GM12874 (cell line): ENCODE measurements at regions not wholly inside any gene's neighbourhood (a gene's known extent, or its start where the extent isn't known, plus 50 kb on each side); places are given as distances from the start of the nearest gene placed in this dataset.

ENCODE experiments used
- CTCF ChIP-seq: IDR thresholded peaks from 2 replicates; pipeline ENCODE4 v1.5.1; 2011; ENCODE audit warnings: low read depth, mild to moderate bottlenecking, control low read depth, low read length, moderate library complexity; ENCODE audit not compliant: insufficient read depth

- no peak for TF ChIP-seq CTCF
Measured at GRCh38 chr12:62044450-62045135, 215.6 kb upstream of the USP15 start.

- TF ChIP-seq CTCF: no peak
Measured at GRCh38 chr12:62045211-62045610, 215.0 kb upstream of the USP15 start.

GRCh38 chr12:62050785-62051184, 209.4 kb upstream of the USP15 start:
- no peak for TF ChIP-seq CTCF

GRCh38 chr12:62069976-62070375, 190.2 kb upstream of the USP15 start:
- no peak for TF ChIP-seq CTCF

GRCh38 chr12:62075870-62076269, 184.3 kb upstream of the USP15 start:
- TF ChIP-seq CTCF: no peak

- no peak for TF ChIP-seq CTCF
Measured at GRCh38 chr12:62078020-62078419, 182.2 kb upstream of the USP15 start.

GRCh38 chr12:62082448-62082847, 177.8 kb upstream of the USP15 start:
- TF ChIP-seq CTCF: no peak
